AG08395 (cell line): ENCODE measurements at regions not wholly inside any gene's neighbourhood (a gene's known extent, or its start where the extent isn't known, plus 50 kb on each side); places are given as distances from the start of the nearest gene placed in this dataset.
"Not testable (repeated sequence)": the region's sequence is repeated elsewhere in the genome, so short reads cannot be mapped to it uniquely, and the experiment has no call there.

Source experiments
- DNase-seq: peaks from one replicate; pipeline ENCODE4 v3.0.0; 2012; ENCODE audit warnings: mixed read lengths, low spot score

DNA sequence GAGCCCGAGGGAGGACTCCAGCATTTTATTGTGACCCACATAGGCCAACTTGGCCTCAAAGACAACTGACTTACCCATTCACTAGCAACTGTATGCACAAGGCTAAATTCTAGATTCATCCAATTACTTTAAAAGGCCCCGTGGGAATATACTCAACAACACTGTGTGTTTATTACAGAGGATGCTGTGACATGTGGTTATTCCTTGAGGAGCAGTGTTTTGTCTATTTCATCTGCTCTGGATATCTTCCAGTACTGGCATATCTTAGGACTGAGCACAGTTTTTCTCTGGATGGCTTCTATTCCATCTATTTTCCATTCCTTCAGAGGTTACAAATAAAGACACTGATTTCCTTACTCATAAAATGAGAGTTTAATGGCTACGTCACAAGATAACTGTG, 87.2 kb upstream of the KRAS start:
- DNase-seq, result peak; percentile 12

DNA sequence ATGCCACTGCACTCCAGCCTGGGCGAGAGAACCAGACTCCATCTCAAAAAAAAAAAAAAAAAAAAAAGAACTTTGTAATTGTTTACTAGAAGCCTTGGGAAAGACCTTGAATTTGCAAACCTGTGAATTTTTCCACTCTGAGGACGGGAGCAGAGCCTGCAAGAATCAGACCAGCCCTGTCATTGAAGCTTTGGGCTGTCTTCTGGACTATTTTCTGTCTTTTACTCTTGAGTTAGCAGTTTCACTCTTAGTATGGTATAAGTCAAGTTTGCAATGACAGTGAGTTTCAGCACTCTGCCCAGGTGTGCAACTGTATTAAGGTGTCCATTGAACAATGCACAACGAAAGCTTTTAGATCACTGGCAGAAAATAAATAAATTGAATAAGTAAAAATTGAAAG, 81.4 kb upstream of the KRAS start:
- no peak for DNase-seq

DNA sequence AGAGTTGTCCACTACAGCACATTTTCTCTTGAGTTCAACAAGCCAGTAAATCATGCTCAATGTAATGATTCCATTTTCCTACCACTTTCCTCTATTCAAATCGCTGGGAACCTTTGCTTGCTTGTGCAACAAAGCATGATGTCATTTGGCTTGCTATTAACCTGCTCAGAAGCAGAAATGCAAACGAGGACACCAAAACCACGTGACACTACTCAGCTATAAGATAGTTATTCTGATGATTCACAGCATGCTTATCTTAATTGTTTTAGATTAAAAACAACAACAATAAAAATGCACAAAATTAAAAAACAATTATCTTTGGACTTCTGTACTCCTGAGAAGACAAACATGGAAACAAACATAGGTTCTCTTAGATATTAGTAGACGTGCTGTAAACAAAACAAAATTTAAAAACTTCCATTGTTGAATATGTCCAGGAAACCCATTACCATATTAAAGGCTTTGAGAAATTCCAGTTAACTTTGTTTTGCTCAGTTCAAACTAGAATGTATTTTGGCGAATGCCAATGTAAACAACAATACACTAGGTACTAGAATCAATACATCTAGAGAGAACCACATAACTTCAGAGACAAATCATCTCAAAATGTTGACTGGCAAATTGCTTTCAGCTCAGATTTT, 77.5 kb upstream of the KRAS start:
- DNase-seq, result no peak

DNA sequence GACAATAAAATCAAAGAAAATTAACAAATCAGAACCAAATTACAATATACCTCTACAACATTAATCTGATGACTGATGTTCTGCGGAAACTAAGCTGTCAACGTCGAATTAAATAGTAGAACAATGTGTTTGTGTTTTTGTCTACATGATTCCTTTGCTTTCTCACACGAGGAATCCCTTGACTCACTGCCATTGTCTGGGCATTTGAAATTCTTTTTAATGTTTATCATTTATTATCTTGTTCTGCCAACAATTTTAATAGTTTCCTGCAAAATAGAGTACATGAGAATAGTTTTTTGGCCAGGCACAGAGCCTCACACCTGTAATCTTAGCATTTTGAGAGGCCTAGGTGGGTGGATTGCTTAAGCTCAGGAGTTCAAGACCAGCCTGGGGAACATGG, 76.6 kb upstream of the KRAS start:
- no peak for DNase-seq

DNA sequence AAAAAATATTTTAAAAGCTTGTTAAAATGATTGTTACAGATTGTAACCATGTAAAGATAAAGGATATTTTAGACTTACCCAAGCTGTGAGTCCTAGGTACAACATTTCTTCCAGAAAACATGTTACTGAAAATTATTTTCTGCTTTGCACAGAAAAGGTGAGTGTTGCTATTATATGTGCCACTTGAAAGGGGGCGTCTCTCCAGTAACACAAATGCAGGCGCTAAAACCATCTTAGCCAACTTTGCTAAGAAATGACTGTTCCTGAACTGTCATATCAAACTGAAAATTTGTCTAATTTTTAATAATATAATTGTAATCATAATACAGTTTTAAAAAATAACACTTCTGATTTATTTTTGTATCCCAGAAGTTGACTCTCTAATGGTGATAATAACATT, 75.6 kb upstream of the KRAS start:
- no peak for DNase-seq

DNA sequence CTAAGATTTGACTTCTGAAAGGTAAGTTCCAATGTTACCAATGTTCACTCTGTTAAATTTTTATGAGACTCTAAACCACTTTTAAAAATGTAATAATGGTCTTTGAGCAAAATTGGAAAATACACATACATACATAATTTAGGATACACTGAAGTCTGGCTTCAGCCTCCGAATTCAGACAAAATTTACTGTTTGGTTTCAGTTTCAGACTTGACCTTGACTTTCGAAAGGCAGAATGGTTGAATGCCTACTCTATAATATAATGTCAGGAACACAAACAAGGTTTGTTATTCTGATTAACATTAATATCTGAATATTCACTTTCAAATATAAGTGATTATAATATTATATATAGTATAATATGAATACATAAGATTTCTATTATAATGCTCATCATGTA, 74.1 kb upstream of the KRAS start:
- DNase-seq, result no peak

DNA sequence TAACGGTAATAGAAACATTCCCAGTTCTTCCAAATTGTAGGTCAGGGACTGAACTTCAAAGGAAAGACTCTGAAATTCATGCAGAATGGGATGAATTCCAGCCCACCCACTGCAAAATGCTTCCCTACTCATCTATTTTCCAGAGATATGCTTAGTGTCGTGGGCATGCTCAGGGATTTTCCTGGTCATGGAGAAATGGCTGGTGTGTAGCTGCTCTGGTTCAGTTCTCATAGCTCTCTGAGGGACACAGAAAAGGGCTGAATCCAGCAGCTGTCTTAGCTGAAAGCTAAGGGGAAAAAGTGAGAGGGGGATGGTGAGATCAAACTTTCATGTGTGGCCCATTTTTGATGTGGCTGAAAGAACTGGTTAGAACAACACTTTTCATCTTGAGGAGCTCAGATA, 72.9 kb upstream of the KRAS start:
- DNase-seq, result no peak

DNA sequence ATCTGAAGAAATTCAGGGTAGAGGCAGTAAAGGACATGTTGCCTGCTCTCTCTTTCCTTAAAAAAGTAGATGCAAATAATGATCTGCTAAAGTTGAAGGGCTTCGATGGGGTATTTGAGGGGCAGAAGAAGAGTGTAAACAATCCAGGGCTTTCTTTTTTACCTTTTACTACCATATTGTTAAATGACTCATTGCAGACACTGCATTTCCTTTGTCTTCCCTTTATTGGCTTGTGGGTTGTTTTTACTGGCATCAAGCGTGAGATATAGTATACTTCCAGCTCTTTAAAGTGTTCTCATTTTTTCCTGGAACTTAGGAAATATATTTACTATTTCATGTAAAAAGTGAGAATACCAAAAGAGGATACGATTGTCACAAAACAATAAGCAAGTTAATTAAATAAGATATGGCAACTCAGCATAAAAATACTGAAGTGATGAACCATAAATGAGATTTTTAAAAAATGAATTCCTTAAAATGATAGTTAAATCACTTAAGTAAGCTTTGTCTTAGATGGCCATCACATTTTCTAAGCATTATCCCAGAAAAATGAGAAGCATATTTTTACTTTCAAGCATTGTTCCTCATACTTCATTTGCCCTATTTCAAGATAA, 72.3 kb upstream of the KRAS start:
- no peak for DNase-seq

DNA sequence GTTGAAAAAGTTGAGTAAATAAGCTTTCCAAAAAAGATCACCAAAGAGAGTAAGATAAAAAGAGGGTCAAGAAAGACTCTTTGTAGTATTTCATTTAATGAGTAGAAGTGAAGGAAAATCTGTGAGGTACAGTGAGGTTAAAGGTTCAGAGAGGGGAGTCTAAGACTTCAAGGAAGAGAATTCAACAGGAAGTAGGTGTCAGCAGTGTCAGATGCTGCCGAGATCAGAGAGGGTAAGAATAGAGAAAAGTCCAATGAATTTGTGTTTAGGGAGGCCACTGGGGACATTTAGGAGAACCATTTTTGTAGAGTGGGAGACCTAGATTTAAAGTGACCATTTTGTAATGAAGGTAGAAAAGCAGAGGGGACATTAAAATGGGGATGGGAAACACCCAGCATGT, 71.6 kb upstream of the KRAS start:
- DNase-seq, result no peak

DNA sequence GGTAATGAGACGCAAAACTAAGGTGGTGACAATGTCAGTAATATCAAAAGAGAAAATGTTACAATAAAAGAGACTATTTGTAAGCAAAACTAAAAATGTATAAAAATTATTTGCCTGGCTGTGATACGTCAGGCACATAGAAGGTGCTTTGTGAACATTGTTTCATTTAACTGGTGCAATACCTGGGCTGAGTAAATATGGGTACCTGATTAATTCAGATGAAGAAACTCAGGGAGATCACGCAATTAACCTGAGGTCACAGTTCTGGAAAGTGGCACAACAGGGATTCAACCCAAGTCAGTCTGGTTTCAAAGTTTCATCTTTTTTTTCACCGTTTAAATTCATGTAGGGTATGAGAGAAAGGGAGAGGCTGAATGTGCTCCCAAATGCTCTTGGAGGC, 71.0 kb upstream of the KRAS start:
- DNase-seq, result no peak

DNA sequence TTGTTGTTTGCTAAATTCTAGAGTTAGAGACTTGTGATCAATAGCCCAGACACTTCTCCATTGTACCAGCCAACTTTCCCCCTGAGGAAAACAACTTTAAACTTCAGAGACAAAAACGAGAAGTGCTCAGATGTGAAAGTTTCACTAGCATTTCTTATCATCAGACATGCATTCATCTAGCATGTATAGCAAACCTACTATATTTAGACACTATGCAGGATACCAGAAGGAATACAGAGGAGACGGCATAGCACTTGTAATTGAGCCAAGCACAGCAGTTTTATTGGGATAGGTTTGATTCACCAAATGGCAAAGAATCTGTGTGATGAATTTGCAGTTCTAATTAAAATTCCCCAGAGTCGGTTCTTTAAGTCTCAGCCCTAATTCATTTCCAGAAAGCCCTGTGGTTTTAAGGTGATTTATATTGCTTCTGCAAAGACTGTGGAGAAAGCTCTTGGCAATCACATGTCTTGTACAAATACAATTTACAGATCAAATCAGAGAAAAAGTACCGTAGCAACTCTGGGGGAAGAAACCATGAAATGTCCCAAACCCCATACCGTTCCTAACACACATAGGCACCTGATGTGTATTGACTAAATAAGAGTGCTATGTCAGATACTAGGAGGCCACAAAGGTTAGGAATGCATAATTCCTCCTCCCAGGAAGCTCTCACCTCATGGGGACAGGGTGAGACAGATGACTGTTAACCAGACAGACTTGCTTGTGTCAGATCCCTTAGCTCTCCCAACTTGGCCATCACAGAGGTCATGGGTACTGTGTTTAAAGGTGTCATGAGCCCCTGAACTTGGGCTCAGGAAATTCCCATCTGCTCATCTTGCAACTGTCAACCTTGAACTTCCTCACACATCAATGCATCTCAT, 69.6 kb upstream of the KRAS start:
- DNase-seq, result no peak

DNA sequence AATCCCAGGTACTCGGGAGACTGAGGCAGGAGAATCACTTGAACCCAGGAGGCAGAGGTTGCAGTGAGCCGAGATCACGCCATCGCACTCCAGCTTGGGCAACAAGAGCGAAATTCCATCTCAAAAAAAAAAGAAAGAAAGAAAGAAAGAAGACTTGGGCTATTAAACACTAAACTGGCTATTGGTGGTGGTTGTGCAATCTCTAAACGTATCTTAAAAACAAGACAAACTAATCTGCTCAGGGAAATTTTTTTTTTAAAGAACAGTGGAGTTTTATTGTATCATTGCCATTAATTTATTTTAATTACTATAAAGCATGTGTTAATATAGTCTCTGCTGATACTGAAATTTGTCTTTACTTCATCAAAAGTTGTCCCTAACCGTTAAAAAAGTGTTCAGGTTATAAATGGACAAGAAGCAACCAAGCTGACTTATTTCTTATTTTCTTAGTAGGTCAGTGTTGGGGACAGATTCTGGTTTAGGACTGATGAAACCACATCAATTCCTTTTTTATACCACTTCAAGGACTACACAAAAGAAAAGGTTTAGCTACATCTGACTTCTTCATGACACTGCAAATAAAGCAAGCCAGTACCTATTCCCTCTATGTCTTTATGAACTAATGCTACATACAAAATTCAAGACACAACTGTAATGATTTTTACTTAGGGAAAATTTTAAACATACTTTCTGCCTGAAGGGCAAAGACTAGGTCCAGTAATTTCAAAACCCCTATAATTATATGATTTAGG, 68.7 kb upstream of the KRAS start:
- no peak for DNase-seq

DNA sequence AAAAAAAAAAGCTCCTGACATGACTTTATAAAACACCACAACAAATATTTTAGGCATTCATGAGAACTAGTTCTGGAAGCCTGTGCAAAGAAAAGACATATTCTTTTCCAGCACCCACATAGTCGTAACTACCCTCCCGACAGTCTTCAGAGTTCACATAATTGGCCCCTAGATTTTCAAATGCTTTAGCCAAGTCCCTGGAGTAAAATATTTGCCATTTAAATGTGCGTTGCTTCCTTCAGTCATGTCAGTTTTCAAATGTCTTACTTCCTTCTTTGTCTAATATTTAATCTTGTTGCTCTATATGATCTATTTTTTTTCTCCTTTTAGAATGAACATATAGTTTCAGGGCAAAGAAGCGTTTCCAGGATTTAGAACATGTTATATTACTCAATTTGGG, 66.8 kb upstream of the KRAS start:
- DNase-seq, result no peak

DNA sequence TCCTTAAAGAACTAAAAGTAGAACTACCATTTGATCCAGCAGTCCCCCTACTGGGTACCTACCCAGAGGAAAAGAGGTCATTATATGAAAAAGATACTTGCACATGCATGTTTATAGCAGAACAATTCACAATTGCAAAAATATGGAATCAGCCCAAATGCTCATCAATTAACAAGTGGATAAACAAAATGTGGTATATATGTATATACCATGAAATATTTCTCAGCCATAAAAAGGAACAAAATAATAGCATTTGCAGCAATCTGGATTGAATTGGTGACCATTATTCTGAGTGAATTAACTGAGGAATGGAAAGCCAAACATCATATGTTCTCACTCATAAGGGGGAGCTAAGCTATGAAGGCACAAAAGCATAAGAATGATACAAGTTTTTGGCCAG, 64.7 kb upstream of the KRAS start:
- DNase-seq, result no peak

DNA sequence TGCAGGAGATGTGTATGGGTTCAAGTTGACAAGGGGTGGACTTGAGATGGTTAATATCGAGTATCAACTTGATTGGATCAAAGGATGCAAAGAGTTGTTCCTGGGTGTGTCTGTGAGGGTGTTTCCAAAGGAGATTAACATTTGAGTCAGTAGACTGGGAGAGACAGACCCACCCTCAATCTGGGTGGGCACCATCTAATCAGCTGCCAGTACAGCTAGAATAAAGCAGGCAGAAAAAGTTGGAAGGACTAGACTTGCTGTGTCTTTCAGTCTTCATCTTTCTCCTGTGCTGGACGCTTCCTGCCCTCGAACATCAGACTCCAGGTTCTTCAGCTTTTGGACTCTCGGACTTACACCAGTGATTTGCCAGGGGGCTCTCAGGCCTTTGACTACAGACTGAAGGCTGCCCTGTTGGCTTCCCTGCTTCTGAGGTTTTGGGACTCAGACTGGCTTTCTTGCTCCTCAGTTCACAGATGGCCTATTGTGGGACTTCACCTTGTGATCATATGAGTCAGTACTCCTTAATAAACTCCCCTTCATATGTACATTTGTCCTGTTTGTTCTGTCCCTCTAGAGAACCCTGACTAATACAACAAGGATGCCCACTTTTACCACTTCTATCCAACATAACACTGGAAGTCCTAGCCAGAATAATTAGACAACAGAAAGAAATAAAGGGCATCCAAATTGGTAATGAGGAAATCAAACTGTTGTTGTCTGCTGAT, 62.7 kb upstream of the KRAS start:
- not testable (repeated sequence) for DNase-seq

DNA sequence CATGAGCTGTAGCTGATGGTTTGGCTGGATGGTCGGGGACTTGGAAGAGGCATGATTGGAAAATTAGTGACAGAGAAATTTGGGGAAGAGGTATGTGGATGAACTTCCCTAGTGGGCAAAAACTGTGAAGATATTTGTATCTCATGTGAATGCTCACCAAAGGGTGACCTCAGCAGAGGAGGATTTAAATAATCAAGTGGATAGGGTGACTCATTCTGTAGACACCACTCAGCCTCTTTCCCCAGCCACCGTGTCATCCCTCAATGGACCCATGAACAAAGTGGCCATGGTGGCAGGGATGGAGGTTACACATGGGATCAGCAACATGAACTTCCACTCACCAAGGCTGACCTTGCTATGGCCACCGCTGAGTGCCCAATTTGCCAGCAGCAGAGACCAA, 60.8 kb upstream of the KRAS start:
- no peak for DNase-seq

DNA sequence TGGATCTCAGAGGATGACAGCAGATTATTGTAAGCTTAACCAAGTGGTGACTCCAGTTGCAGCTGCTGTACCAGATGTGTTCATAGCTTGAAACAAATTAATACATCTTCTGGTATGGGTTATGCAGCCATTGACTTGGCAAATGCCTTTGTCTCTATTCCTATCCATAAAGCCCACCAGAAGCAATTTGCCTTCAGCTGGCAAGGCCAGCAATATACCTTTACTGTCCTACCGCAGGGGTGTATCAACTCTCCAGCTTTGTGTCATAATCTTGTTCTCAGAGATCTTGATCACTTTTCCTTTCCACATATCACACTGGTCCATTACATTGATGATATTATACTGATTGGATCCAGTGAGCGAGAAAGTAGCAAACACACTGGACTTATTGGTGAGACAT, 59.3 kb upstream of the KRAS start:
- not testable (repeated sequence) for DNase-seq

DNA sequence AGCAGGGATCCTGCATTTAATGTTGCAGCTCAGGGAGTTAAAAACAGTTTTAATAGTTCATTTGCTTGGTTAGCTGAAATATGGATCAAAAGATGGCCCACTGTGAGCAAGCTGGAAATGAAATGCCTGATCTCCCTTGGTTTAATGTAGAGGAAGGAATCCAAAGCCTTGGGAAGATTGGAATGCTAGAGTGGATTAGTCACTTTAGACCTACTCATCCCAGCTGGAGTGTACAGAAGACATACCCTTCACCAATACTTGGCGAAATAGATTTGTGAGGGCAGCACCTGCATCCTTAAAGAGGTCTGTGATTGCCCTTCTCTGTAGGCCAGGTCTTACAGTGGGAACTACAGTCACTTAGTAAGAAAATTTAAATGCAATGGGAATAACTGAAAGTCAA, 58.0 kb upstream of the KRAS start:
- no peak for DNase-seq

DNA sequence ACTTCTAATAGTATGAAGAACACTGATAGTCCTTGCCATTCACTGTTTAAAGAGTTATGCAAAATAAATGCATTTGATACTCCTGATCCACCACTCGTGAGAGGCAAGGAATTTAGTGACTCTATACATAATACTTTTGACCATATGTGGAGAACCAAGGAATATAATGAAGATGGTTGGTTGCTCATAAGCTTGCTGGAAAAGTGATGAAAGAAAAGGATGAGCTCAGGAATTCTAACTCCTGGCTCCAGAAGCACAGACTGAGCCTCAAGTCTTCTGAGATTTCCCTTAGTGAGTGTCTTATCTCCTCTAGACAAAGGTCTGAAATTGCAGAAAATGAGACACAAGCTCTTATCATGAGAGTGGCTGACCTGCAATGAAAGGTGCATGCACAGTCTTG, 57.1 kb upstream of the KRAS start:
- no peak for DNase-seq

DNA sequence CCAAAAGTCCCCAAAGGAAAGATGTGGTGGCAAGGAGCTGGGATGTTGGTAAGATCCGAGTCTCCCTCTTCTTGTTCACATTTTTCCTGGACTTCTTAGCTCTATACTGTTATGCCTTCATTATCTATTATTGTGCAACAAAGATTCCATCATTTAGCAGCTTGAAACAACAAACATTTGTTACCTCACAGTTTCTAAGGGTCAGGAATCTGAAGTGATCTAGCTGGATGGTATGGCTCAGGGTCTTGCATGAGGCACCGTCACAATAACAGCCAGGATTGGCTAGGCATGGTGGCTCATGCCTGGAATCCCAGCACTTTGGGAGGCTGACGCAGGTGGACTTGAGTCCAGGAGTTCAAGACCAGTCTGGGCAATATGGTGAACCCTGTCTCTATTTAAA, 51.1 kb upstream of the KRAS start:
- no peak for DNase-seq
